ENCODE measurements at regions not wholly inside any gene's neighbourhood (a gene's known extent, or its start where the extent isn't known, plus 50 kb on each side); places are given as distances from the start of the nearest gene placed in this dataset.
A peak's percentile ranks its signal among the peaks of the same experiment; 100 is the strongest.

DNA sequence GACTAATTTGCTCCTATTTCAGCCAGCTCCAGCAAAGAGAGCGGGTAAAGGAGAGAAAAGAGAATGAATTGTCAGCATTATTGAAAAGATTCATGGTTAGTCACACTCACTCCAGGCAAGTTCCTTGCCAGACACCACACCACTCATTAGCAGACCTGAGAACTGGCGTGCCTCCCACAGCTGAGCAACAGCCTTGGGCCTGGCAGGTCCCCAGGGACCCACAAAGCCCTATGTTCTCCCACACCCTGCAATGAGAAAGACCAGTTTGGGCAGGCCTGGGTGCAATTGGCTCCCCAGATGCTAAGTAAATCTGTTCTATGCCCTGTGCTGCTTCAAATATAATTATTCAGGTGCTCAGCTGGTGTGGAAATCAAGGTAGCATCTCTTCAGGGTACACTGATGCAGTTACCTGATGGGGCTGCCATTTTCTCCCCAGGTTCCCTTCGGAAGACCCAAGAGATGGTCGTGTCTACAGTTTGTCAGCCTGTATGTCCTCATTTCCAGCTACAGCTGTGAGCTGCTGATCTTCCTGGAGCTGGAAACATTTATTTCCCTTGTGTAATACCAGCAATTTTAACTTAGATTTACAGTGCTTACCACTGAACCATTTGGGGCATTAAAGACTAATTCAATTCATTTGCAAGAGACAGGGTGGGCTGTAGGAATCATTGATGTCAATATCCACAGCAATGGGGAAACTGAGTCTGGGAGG, 405.0 kb downstream of the COG6 start (continued):
- TF ChIP-seq ZBTB1 (tag by site-specific recombination; IDR thresholded peaks at IDR 0.05): no peak
- TF ChIP-seq ZFHX2 (tag by site-specific recombination; conservative IDR thresholded peaks at IDR 0.05): peak; percentile 41
- TF ChIP-seq ZNF292 (tag by site-specific recombination; IDR thresholded peaks at IDR 0.05; ENCODE audit: borderline replicate concordance, low read depth): no peak
- TF ChIP-seq GLI4 (tag by site-specific recombination; IDR thresholded peaks at IDR 0.05): no peak
- TF ChIP-seq GLIS1 (tag by site-specific recombination; IDR thresholded peaks at IDR 0.05): peak; percentile 60
- 0 out of 2 replicates have a peak, but pooled peaks have one; percentile 12 for TF ChIP-seq ZNF629 (tag by site-specific recombination; IDR thresholded peaks at IDR 0.05)
- TF ChIP-seq, protein P1, sequence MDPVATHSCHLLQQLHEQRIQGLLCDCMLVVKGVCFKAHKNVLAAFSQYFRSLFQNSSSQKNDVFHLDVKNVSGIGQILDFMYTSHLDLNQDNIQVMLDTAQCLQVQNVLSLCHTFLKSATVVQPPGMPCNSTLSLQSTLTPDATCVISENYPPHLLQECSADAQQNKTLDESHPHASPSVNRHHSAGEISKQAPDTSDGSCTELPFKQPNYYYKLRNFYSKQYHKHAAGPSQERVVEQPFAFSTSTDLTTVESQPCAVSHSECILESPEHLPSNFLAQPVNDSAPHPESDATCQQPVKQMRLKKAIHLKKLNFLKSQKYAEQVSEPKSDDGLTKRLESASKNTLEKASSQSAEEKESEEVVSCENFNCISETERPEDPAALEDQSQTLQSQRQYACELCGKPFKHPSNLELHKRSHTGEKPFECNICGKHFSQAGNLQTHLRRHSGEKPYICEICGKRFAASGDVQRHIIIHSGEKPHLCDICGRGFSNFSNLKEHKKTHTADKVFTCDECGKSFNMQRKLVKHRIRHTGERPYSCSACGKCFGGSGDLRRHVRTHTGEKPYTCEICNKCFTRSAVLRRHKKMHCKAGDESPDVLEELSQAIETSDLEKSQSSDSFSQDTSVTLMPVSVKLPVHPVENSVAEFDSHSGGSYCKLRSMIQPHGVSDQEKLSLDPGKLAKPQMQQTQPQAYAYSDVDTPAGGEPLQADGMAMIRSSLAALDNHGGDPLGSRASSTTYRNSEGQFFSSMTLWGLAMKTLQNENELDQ (tag by site-specific recombination; IDR thresholded peaks at IDR 0.05; ENCODE audit: low read depth): no peak
- TF ChIP-seq GLI2 (tag by site-specific recombination; IDR thresholded peaks at IDR 0.05; ENCODE audit: borderline replicate concordance, low read depth): no peak
- no peak for TF ChIP-seq ZNF394 (tag by site-specific recombination; IDR thresholded peaks at IDR 0.05; ENCODE audit: borderline replicate concordance)
- no peak for TF ChIP-seq ZNF155 (tag by site-specific recombination; IDR thresholded peaks at IDR 0.05)
- no peak for TF ChIP-seq ZNF266 (tag by site-specific recombination; IDR thresholded peaks at IDR 0.05; ENCODE audit: low read depth)
- TF ChIP-seq ZNF501 (tag by site-specific recombination; IDR thresholded peaks at IDR 0.05): no peak
- TF ChIP-seq, protein P2, sequence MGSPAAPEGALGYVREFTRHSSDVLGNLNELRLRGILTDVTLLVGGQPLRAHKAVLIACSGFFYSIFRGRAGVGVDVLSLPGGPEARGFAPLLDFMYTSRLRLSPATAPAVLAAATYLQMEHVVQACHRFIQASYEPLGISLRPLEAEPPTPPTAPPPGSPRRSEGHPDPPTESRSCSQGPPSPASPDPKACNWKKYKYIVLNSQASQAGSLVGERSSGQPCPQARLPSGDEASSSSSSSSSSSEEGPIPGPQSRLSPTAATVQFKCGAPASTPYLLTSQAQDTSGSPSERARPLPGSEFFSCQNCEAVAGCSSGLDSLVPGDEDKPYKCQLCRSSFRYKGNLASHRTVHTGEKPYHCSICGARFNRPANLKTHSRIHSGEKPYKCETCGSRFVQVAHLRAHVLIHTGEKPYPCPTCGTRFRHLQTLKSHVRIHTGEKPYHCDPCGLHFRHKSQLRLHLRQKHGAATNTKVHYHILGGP (tag by site-specific recombination; IDR thresholded peaks at IDR 0.05): no peak

DNA sequence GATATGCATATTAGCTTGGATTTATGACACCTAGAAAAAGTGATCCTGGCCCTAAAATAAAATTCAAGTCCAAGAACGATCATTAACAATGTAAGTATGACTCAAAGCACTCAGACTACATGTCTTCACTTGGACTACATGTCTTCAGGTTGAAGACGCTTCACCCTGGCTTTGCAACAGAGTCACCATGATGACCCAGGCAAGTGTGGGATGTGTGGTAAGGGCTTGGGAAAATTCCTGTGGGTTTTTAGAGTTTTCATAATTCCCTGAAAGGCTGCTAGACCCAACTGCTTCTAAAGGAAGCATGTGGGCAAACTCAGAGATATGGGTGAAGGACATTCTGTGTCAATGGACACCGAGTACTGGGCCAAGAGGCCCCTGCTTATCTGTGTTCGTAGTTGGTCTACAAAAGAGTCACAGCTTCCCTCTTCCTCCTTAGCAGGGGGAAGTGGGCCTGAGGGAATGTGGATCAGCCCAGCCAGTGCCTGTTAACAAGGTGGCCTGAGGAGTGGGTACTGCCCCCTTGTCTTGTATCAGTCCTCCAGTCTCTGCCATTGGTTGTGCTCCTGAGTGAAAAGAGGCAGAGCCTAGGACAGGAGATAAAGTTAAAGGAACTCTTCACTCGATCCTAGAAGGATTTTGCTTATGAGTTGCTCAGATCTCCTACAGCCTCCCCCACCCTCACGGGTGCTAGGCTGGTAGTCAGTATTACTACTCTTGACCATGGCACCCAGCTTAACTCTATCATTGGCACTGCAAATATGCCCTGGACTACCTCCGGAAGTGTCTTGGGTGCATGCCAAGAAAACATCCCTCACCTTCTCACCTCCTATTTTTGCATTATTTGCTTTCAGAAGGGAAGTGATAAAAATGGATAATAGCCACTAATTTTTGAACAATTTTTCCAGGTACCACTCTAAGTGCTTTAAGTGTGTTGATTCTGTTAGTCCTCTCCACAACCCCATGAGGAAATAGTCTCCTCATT, 406.3 kb downstream of the COG6 start:
- no peak overlapping the region for H3K27ac ChIP-seq (ENCODE audit: extremely low read depth, low read depth, low read length)
- TF ChIP-seq ZSCAN23 (tag by site-specific recombination; IDR thresholded peaks at IDR 0.05): no peak
- TF ChIP-seq HOXD13 (CRISPR knock-in tag; IDR thresholded peaks at IDR 0.05; ENCODE audit: borderline replicate concordance): no peak
- TF ChIP-seq, protein P3, sequence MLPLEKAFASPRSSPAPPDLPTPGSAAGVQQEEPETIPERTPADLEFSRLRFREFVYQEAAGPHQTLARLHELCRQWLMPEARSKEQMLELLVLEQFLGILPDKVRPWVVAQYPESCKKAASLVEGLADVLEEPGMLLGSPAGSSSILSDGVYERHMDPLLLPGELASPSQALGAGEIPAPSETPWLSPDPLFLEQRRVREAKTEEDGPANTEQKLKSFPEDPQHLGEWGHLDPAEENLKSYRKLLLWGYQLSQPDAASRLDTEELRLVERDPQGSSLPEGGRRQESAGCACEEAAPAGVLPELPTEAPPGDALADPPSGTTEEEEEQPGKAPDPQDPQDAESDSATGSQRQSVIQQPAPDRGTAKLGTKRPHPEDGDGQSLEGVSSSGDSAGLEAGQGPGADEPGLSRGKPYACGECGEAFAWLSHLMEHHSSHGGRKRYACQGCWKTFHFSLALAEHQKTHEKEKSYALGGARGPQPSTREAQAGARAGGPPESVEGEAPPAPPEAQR (tag by site-specific recombination; IDR thresholded peaks at IDR 0.05): no peak
- TF ChIP-seq, protein P4, sequence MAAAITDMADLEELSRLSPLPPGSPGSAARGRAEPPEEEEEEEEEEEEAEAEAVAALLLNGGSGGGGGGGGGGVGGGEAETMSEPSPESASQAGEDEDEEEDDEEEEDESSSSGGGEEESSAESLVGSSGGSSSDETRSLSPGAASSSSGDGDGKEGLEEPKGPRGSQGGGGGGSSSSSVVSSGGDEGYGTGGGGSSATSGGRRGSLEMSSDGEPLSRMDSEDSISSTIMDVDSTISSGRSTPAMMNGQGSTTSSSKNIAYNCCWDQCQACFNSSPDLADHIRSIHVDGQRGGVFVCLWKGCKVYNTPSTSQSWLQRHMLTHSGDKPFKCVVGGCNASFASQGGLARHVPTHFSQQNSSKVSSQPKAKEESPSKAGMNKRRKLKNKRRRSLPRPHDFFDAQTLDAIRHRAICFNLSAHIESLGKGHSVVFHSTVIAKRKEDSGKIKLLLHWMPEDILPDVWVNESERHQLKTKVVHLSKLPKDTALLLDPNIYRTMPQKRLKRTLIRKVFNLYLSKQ (tag by site-specific recombination; IDR thresholded peaks at IDR 0.05; ENCODE audit: borderline replicate concordance): no peak
- TF ChIP-seq, protein P5, sequence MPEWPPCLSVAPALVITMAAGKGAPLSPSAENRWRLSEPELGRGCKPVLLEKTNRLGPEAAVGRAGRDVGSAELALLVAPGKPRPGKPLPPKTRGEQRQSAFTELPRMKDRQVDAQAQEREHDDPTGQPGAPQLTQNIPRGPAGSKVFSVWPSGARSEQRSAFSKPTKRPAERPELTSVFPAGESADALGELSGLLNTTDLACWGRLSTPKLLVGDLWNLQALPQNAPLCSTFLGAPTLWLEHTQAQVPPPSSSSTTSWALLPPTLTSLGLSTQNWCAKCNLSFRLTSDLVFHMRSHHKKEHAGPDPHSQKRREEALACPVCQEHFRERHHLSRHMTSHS (tag by site-specific recombination; IDR thresholded peaks at IDR 0.05): no peak
- TF ChIP-seq, protein P6, sequence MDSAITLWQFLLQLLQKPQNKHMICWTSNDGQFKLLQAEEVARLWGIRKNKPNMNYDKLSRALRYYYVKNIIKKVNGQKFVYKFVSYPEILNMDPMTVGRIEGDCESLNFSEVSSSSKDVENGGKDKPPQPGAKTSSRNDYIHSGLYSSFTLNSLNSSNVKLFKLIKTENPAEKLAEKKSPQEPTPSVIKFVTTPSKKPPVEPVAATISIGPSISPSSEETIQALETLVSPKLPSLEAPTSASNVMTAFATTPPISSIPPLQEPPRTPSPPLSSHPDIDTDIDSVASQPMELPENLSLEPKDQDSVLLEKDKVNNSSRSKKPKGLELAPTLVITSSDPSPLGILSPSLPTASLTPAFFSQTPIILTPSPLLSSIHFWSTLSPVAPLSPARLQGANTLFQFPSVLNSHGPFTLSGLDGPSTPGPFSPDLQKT (IDR thresholded peaks at IDR 0.05; ENCODE audit: borderline replicate concordance, low read depth, low read length): no peak
- H3K36me3 ChIP-seq (ENCODE audit: control insufficient read depth in 2 of 2, insufficient read depth in 1 of 2, low read length in 2 of 2): no peaks in the 10 kb centered on the region
- ChIA-PET CTCF (interaction anchor here (0.5 to 0.7 kb wide), 2 partner anchors 474 to 606 kb away, joined by 3 to 5 read pairs; no protein-coding TSS in a partner anchor), POLR2A (no interaction called here)
- peaks cover 12% of the 10 kb centered on the region for H3K4me1 ChIP-seq (ENCODE audit: control insufficient read depth, insufficient read depth, low read length)
- H3K9me3 ChIP-seq (ENCODE audit: control insufficient read depth, insufficient read depth, low read depth, low read length): no peaks in the 10 kb centered on the region
- no peak overlapping the region for H3K4me3 ChIP-seq (ENCODE audit: low read depth, low read length)
